CD4-positive, alpha-beta T cell treated with Interleukin-1 beta for 1 hour (primary cell): ENCODE measurements at regions not wholly inside any gene's neighbourhood (a gene's known extent, or its start where the extent isn't known, plus 50 kb on each side); places are given as distances from the start of the nearest gene placed in this dataset.

Source experiments
- DNase-seq, 2 donors: peaks; one replicate each; pipeline ENCODE4 v3.0.0-alpha.2; 2020 to 2022

DNA sequence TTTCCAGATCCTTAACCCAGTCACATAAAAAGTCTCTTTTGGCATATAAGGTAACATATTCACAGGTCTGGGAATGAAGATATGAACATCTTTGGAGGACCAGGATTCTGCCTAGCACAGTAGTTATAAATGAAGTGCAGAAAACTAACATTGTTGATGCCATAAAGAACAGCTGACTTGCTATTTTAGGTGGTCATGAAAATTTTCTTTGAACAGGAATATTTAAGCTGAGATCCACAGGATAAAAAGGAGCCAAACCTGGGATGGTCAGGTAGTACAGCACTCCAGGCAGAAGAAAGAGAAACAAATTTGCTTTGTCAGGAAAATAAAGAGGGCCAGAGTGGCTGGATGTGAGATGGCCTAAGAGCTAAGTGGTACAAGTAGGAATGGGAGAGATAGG, 80.0 kb downstream of the CENPW start:
- no peak for DNase-seq

GRCh38 chr6:126422912-126423311, 83.0 kb downstream of the CENPW start:
- no peak for DNase-seq

DNA sequence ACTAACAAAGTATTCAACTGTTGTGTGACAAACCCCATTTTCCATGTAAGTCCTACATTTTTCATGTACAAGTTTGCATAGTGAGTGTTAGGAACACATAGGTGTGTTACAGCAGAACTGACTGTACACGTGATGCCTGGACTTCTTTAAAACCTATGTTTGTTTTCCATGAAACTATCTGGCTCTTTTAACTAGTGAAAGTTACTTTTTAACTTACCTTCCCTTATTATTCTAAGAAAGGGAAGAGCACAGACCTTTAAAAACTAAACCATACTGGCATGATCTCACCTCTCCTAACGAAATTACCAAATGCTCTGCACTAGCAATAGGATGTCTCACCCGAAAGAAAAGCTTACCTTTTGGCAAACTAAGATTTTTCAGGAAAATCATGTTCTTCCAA, 87.8 kb downstream of the CENPW start:
- no peak for DNase-seq

DNA sequence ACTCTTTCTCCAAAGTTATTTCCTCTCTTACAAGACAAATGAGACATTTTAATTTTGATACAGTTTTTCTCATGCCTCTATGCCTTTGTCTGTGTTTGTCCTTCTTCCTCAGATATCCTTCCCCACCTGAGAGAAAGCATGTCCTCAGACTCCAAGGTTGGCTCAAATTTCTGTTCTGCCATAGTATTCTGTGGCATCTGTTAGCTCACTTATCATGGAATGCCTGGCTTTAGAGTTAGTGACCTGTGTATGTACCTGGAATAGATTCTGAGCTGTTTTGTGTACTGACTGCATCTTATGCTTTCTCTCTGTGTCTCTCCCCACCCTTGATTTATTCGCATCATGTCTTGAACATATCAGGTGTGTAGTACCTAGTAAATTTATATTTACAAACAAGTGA, 90.0 kb downstream of the CENPW start:
- DNase-seq: no peak

GRCh38 chr6:126432564-126432963, 92.6 kb downstream of the CENPW start:
- DNase-seq: no peak

GRCh38 chr6:126433927-126434326, 94.0 kb downstream of the CENPW start:
- no peak for DNase-seq

DNA sequence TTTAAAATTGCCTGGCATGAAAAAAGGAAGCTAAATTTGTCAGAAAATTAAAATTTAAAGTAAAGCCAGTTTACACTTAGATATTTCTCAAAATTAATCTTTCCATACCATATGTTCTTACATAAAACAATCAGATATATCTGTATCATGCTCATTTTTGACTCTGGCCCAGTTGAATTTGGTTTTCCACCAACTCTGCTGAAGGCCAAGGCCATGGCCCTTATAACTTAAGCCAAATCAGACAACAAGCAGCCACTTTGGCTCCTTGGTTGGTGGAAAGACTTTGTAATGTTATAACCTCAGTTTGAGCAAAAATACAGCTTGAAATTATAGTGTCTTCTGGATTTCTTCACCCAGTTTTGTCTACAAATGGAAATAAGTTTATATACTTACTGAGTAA, 97.3 kb downstream of the CENPW start:
- no peak for DNase-seq

DNA sequence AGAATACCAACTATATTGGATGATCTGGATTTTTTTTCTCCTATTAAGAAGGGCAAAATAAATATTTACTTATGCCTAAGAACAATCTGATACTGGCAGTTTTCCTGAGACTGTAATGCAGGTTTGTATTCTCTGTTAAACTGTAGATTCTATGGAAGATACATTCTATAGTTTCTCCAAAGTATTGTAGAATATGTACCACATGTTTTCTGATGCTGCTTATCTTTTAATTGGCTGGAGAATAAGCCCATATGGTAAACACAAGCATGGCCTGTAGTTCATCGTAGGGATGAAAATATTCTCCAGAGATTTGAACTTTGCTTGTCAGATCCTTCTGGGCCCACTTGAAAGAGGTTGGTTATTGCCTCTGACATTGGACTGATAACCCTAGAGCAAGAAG, 99.1 kb downstream of the CENPW start:
- DNase-seq: no peak

DNA sequence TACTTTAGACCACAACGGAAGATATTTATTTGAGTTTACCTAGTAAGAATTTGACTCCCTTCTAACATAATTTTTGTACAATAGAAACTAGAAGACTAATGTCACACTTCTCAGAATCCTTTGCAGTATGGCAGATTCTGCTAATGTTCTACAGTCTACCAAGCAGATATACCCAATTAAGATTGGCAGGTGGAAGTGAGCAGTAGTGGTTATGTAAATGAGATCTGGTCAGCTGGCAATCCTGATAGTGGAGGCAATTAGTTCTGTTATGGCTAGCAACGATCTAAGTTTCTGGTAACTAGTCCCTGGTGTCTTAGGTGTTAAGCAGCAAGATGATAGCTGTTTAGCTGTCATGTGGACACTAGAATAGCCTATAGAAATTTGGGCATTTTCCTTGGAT, 101.0 kb downstream of the CENPW start:
- DNase-seq: no peak

DNA sequence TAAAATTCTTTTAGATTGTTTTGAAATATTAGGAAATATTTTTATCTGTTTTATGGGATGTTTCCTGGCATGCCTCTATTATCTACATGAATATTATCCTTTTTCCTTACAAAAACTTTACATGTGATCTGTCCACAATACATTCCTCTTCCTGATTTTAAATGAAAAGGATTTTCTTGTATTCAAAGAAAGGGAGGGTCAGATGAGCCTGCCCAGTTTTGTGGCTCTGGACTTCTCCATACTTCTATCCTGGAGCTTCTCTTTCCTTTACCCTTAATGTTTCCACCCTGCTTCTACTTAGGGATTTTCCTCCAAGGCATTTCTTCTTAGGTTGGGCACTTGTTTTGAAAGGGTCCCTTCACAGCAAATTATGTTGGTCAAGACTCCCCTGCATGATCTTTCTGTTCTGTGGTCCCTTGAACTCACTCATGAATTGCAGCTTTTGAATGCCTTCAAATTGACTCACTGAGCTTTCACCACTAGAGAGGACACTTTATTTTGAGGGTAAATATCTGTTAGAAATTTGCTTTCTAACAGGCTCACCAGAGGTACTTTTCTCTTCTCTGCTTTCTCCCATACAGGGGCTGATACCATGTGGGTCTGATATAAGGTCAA, 104.9 kb downstream of the CENPW start:
- no peak for DNase-seq

DNA sequence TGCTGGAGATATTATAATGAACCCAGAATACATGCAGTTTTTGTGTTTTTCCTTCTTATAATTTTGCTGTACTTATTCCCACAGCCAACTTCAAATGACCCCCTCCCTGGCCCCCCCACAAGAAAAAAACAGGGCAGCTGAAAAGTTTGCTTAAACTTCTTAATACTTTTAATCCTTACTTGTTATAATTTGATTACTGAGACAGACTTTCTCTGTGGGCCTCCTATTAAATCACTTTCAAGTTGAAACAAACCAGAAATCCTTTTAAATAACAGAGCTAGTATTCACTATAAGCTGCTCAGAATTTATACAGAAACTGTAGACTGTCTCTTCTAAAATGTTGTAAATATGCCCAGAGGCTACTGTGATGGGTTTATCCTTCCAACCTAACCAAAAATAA, 106.3 kb downstream of the CENPW start:
- DNase-seq: no peak

DNA sequence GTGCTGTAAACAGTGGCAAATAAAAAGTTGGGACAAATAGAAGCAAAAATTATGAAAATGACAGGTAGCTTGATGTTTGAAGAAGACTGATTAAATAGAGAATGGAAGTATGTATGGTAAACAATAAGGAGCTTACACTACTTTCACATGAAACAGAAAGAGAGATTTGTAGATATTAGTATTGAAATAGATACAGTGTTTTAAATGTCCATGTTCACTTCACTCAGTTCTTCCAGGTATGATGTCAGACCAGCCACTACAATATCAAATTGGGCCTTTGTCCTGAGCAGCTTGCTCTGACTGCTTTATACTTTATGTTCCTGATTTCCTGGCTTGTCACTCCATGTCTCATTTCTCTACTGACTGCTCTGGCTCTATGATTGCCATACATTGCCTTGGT, 107.5 kb downstream of the CENPW start:
- no peak for DNase-seq

GRCh38 chr6:126461045-126461444, 121.1 kb downstream of the CENPW start:
- DNase-seq: no peak

- DNase-seq: no peak
Observed at GRCh38 chr6:126464245-126464644, 124.3 kb downstream of the CENPW start.

DNA sequence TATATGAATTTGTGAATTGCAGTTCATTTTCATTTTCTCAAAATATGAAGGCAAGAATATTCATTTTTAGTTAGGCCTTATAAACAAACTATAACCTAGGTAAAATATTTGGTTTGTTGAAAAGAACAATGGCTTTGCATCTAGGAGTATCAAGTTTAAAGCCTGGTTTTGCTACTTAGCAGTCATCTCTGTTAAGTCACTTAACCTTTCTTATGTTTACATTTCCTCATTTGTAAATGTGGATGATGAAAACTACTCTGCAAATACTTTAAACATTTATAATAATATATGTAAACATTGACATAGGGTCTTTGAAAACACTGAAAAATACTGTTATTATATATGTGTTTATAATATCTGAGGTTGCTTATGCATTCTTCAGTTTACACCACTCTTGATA, 135.5 kb downstream of the CENPW start:
- no peak for DNase-seq

- DNase-seq: no peak
Observed at GRCh38 chr6:126477678-126478077, 137.8 kb downstream of the CENPW start.

GRCh38 chr6:126480268-126480667, 140.4 kb downstream of the CENPW start:
- DNase-seq: no peak

DNA sequence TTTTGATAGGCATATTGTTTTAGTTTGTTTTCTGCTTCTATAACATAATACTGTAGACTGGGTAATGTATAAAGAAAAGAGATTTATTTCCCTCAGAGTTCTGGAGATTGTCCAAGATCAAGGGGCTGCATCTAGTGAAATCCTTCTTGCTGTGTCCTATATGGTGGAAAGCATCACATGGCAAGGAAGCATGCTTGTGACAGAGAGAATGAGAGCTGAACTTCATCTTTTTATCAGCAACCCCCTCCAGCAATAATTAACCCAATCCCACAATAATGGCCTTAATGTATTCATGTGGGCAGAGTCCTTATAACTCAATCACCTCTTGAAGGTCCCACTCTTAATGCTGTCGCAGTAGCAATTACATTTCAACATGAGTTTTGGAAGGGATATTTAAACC, 141.4 kb downstream of the CENPW start:
- no peak for DNase-seq

- no peak for DNase-seq
Observed at GRCh38 chr6:126504792-126505191, 164.9 kb downstream of the CENPW start.

DNA sequence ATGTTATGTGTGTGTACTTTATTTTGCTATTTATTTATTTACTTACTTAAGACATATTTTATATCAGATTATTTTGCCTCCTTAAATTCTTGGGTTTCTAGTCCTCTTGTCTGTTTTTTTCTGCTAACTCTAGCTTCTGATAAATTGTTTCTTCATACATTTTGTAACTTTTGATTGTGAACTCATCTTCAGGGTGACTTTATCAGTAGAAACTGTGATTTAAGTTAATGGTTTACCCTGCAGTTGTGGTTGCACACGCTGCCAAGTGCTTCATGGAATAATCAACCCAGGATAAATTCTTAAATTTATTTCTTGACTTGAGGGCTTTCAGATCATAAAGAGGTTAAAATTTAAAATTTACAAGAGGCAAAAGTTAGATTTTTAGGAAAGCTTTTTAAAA, 173.3 kb downstream of the CENPW start:
- DNase-seq: no peak

DNA sequence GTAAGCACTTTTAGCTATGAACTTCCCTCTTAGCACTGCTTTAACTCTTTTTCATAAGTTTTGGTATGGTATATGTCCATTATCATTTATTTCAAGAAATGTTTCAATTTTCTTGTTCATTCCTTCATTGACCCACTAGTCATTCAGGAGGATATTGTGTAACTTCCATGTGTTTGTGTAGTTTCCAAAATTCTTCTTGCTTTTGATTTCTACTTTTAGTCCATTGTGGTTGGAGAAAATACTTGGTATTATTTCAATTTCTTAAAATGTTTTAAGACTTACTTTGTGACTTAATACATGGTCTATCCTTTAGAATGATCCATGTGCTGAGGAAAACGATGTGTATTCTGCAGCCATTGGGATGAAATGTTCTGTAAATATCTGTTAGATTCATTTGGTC, 176.5 kb downstream of the CENPW start:
- no peak for DNase-seq

GRCh38 chr6:126524811-126525326, 185.0 kb downstream of the CENPW start:
- no peak for DNase-seq

DNA sequence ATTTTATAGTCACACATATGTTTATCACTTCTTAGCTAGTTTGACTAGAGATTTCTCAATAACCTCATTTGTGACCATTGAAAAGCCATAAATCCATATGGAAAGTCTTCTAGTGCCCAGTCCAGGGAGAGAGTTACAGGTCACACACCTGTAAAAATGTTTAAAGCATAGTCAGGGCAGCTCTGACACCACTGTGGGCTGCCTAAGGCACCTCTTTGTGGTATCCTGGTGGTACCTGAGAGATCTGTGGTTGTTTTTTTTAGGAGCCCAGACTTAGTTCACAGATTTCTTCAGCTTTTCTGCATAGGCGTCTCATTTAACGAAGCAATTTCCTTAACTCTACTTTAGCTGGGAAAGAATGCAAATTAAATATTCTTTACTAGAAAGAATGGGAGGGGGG, 186.6 kb downstream of the CENPW start:
- DNase-seq: no peak

DNA sequence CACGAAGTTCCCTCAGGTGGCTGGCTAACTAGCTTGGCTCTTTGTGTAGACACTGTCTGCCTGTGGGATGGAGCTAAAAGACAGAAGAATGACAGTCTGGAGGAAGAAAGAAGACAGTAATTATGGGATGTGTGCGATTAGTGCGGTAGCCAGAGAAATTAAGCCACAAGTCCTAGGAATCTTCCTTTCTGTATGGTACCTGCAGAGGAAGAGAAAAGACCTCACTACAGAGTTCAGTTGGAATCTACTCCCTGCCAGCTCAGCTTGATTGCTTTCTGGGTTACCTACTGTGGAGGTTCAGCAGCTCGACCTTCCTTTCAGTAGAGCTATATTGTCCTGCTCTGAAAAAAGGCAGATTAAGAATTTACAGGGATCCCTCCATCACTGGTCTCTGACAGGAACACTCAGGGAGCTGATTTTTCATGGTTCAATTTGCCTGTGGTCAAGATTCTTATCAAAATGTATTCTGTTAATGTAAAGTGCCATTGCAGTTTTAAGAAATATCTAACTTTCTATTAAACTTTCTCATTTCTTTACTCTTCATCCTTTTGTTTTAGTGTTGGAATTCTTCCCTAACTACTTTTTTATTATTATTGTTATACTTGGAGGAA, 187.2 kb downstream of the CENPW start:
- DNase-seq: no peak
